GM19025 (cell line): ENCODE measurements at regions not wholly inside any gene's neighbourhood (a gene's known extent, or its start where the extent isn't known, plus 50 kb on each side); places are given as distances from the start of the nearest gene placed in this dataset.

Source experiments
- ATAC-seq: cut with Tn5 transposase; IDR thresholded peaks from one replicate; pipeline ENCODE4 v1.9.1; 2021; ENCODE audit warnings: mild to moderate bottlenecking, low read depth, moderate library complexity; ENCODE audit not compliant: unreplicated experiment

- ATAC-seq: no peak
Measured at GRCh38 chr13:31674051-31674450, 65.3 kb upstream of the RXFP2 start.

GRCh38 chr13:31675440-31675953, 63.8 kb upstream of the RXFP2 start:
- no peak for ATAC-seq

GRCh38 chr13:31681133-31681532, 58.2 kb upstream of the RXFP2 start:
- ATAC-seq: no peak

DNA sequence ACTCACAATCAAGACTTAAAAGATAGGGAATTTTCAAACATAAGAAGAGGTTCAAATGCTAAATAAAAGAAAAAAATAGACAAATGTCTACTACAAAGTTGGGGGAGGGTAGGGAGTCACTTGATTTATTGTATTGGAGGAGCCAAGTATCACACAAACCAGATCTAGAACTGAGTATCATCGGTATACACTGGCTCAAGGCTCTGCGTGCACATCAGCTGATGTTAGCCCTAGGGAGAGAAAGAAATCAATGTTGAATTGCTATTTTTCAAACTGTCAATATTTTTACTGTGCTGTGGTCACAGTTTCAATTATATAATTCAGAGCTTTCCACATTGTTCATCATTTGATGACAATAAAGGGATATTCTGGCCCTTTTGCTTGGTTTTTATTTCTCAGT, 54.9 kb upstream of the RXFP2 start:
- ATAC-seq: no peak

GRCh38 chr13:31686670-31687425, 52.5 kb upstream of the RXFP2 start:
- no peak for ATAC-seq
